Stimulated activated CD8-positive, alpha-beta memory T cell treated with anti-CD3 and anti-CD28 coated beads, Interleukin-4, amount 100 ng/mL, for 4 hours (primary cell): ENCODE measurements at regions not wholly inside any gene's neighbourhood (a gene's known extent, or its start where the extent isn't known, plus 50 kb on each side); places are given as distances from the start of the nearest gene placed in this dataset.

Experiments used
- DNase-seq, 2 donors: peaks; one replicate each; pipeline ENCODE4 v3.0.0-alpha.2; 2020; ENCODE audit warnings: low read depth in 2 of 2, low spot score in 1 of 2

- DNase-seq: no peak
Measured at GRCh38 chr1:199264911-199265310, 626.1 kb downstream of the PTPRC start.

- no peak for DNase-seq
Measured at GRCh38 chr1:199265319-199265718, 626.5 kb downstream of the PTPRC start.

DNA sequence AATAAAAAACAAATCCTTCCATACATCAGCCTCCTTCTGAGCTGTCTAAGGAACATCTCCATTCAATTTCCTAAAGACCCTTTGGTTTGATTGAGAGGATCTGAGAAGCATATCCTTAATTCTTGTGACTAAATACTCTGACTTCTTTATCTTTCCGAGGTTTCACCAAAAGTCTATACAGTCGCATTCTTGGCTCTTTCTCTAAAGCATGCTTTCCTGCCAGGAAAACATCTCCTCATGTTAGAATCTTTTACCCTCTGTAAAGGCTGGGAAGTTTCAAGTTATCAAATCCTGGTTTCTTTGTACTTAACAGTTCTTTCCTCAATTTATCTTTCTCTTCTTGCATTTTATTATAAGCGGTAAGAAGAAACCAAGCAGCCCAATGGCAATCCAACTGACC lies 630.4 kb downstream of the PTPRC start:
- no peak for DNase-seq

GRCh38 chr1:199272139-199272544 lies 633.3 kb downstream of the PTPRC start:
- DNase-seq: no peak

GRCh38 chr1:199272628-199273086 lies 633.8 kb downstream of the PTPRC start:
- no peak for DNase-seq

- DNase-seq: no peak
Measured at GRCh38 chr1:199273837-199274379, 635.1 kb downstream of the PTPRC start.

DNA sequence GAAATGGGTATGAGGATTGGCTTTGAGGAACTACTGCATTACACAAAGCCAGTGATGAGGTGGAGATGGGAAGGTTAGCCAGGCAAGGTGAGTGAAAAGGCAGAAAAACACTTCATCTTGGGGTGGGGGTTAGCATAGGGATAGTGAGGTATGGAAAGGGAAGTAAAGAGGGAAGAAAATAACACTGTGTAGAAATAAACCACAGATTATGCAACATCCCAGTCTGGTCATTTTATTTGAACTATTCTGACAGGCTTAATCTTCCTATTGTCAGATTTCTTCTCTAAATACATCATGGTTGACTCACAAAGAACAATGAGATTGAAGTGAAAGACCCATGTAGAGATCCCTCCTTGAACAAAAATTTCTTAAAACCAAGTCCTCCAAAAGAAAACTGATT lies 640.2 kb downstream of the PTPRC start:
- no peak for DNase-seq

GRCh38 chr1:199279872-199280645 lies 641.2 kb downstream of the PTPRC start:
- no peak for DNase-seq

DNA sequence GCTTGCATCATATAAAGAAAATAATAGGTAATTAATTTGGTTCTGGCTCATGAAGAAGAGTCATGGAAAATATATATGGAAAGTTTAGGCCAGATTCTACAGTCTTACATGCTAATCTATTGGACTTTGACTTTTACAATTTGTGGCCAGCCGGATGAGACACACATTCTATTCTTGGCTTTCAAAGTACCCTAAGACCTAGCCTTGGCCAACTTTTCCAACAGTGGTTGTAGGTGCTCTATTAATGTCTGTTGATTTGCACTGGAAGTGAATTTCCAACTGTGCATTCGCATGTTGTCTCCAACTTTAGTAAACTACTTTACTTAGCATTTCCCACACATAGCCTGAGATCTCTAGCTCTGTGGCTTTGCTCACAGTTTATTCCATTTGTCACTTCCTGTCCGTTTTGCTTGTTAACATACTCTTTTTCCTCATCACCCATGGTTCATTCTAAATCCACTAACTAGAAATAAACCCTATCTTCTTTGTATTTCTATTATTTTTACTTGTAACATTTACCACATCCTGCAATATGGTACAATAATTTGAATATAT lies 644.0 kb downstream of the PTPRC start:
- DNase-seq: no peak

DNA sequence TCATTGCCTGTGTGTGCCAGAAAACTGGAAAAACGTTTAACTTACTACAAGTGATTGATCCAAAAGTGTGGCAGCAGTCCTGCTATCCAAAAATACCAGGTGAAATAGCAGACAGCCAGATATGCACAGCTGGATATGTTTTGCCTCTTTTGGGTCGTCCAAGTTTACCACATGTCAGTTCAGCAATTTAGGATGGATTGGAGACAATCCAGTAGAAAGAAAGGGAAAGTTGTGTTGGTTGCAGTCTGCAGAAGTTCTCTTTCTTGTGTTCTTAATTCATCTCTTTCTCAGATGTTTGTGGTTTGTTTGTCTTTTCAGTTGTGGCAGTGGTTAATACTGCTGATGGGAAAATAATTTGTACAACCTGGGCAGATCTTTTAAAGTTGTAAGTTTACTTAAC lies 645.0 kb downstream of the PTPRC start:
- no peak for DNase-seq

- no peak for DNase-seq
Measured at GRCh38 chr1:199287206-199287605, 648.4 kb downstream of the PTPRC start.

GRCh38 chr1:199287647-199288046 lies 648.8 kb downstream of the PTPRC start:
- no peak for DNase-seq

DNA sequence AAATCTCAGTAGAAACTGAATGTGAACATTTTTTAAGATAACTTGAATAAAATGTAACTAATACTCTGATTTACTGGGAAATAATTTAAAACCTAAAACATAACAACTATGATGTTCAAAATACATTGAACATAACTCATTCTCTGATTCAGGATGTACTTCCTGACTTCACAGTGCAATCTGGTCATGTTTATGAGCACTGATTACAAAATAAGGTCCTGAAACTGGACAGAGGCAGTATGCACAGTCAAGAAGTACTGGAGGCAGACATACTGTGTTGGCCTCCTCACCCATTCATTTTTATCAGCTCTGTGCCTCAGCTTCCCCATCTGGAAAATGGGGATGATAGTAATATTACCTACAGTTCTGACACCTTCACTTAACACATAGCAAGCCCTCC lies 651.3 kb downstream of the PTPRC start:
- DNase-seq: no peak

DNA sequence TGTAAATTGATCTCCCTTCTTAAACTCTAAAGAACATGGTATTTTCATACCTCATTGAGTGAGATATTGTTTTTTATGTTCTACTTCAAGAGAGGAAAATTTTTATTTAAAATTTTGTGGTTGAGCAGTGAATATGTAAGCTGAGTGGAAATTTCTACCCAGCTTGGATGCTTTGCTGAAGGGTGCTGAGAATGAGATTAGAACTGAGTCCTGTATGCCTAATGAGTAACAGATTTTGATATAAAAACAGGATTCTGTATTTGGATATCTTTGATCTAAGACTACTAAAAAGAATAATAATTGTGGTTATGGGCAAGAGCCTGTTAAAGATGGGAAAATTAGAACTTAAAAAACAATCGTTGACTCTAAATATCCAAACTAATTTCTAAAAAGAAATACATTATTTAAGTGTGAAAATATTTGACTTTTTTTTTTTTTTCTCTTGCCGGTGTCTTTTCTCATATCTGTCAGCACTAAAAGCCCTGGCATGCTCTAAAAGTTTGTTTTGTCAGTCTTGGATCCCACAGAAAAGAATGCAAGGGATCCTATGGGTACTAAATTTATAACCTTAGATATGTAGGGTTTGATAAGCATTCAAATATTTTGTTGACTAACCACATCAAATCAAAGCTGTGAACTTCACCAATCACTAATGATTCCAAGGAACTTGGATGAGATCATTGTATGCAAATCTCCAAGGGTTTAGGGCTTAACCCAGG lies 652.3 kb downstream of the PTPRC start:
- DNase-seq: no peak

DNA sequence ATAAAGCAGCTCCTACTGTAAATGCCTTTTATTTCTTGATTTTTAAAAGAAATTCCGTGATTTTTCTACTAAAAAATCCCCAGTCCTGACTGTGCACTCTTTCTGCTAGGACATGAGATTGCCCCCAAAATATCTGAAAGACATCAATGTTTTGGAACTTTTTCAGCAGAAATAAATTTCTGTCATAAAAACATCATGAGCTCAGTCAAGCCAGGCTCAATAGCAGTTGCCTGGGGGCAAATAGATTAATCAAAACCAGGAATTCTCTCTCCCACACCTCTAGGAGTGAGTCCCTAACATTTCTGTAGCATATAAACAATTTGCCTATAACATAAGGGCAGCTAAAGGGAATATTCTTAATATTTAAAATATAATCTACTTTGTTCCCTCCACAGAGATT lies 654.1 kb downstream of the PTPRC start:
- DNase-seq: no peak

DNA sequence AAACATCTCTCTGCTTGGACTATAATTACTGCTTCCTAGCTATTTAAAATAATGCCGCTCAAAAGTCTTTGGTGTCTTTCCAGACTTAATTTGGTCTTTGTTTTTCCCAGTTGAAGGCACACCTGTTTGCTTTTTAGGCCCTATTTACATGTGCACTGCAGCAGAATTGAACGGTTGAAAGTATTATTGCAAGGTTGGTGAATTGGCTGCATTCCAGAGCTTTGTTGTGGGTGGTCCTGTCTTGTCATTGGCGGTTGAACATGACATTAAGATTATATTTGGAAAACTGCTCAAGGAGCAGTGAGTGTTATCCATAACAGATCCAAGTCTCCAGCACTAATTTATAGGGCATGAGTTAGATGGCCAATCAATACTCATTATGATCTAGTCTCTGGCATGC lies 656.3 kb downstream of the PTPRC start:
- DNase-seq: no peak

GRCh38 chr1:199297174-199297573 lies 658.3 kb downstream of the PTPRC start:
- DNase-seq: no peak

- no peak for DNase-seq
Measured at GRCh38 chr1:199297887-199298286, 659.0 kb downstream of the PTPRC start.

- no peak for DNase-seq
Measured at GRCh38 chr1:199298825-199299224, 660.0 kb downstream of the PTPRC start.

- DNase-seq: no peak
Measured at GRCh38 chr1:199301472-199302217, 662.8 kb downstream of the PTPRC start.

- DNase-seq: no peak
Measured at GRCh38 chr1:199302554-199302953, 663.7 kb downstream of the PTPRC start.
